ENCODE measurements at regions not wholly inside any gene's neighbourhood (a gene's known extent, or its start where the extent isn't known, plus 50 kb on each side); places are given as distances from the start of the nearest gene placed in this dataset.

- no peak for TF ChIP-seq CTCF (conservative IDR thresholded peaks at IDR 0.05)
- TF ChIP-seq ZFX (IDR thresholded peaks at IDR 0.05): no peak
Observed at GRCh38 chr4:16382571-16382970, 156.3 kb upstream of the TAPT1 start.

Measured in C4-2B (cell line).